ENCODE measurements at regions not wholly inside any gene's neighbourhood (a gene's known extent, or its start where the extent isn't known, plus 50 kb on each side); places are given as distances from the start of the nearest gene placed in this dataset.

- FAIRE-seq (no peak), DNase-seq (peak; percentile 6 to 20)
- Histone ChIP-seq H3K9me3 (ENCODE audit: control insufficient read depth in 2 of 2, insufficient read depth in 1 of 2, low read depth in 1 of 2, low read length in 1 of 2) (no peaks in the 10 kb centered on the region), H3K4me1 (ENCODE audit: control insufficient read depth in 3 of 3, insufficient read depth in 2 of 3, low read depth in 1 of 3, low read length in 2 of 3) (no peaks in the 10 kb centered on the region), H3K27ac (ENCODE audit: low read depth in 1 of 3, low read length in 2 of 3) (no peak overlapping the region), H3K36me3 (ENCODE audit: control insufficient read depth in 3 of 3, insufficient read depth in 2 of 3, low read depth in 1 of 3, low read length in 3 of 3) (no peaks in the 10 kb centered on the region), H3K27me3 (ENCODE audit: control insufficient read depth in 3 of 3, insufficient read depth in 3 of 3, low read length in 3 of 3) (no peaks in the 10 kb centered on the region), H3K4me3 (ENCODE audit: low read depth in 1 of 3, low read length in 3 of 3) (no peak overlapping the region)
- WGBS, 3 donors, result 16 to 47% (median 25%) methylated on average over 6 of the region's 6 CpGs
Measured at GRCh38 chr15:48040166-48040817, 80.5 kb upstream of the SLC24A5 start.

GRCh38 chr15:48041454-48041853 is 79.3 kb upstream of the SLC24A5 start:
- Histone ChIP-seq H3K27ac (ENCODE audit: low read depth in 1 of 3, low read length in 2 of 3) (no peak overlapping the region), H3K4me3 (ENCODE audit: low read depth in 1 of 3, low read length in 3 of 3) (no peak overlapping the region), H3K4me1 (ENCODE audit: control insufficient read depth in 3 of 3, insufficient read depth in 2 of 3, low read depth in 1 of 3, low read length in 2 of 3) (no peaks in the 10 kb centered on the region), H3K36me3 (ENCODE audit: control insufficient read depth in 3 of 3, insufficient read depth in 2 of 3, low read depth in 1 of 3, low read length in 3 of 3) (no peaks in the 10 kb centered on the region), H3K27me3 (ENCODE audit: control insufficient read depth in 3 of 3, insufficient read depth in 3 of 3, low read length in 3 of 3) (no peaks in the 10 kb centered on the region), H3K9me3 (ENCODE audit: control insufficient read depth in 2 of 2, insufficient read depth in 1 of 2, low read depth in 1 of 2, low read length in 1 of 2) (no peaks in the 10 kb centered on the region)
- FAIRE-seq (no peak), DNase-seq (no peak)
- WGBS, 3 donors, result 76 to 88% (median 87%) methylated on average over 2 of the region's 2 CpGs

- Histone ChIP-seq H3K27me3 (ENCODE audit: control insufficient read depth in 3 of 3, insufficient read depth in 3 of 3, low read length in 3 of 3) (no peaks in the 10 kb centered on the region), H3K27ac (ENCODE audit: low read depth in 1 of 3, low read length in 2 of 3) (no peak overlapping the region), H3K4me1 (ENCODE audit: control insufficient read depth in 3 of 3, insufficient read depth in 2 of 3, low read depth in 1 of 3, low read length in 2 of 3) (no peaks in the 10 kb centered on the region), H3K9me3 (ENCODE audit: control insufficient read depth in 2 of 2, insufficient read depth in 1 of 2, low read depth in 1 of 2, low read length in 1 of 2) (peaks cover 0 to 7% of the 10 kb centered on the region in 2 donors), H3K4me3 (ENCODE audit: low read depth in 1 of 3, low read length in 3 of 3) (no peak overlapping the region), H3K36me3 (ENCODE audit: control insufficient read depth in 3 of 3, insufficient read depth in 2 of 3, low read depth in 1 of 3, low read length in 3 of 3) (no peaks in the 10 kb centered on the region)
- DNase-seq (no peak), FAIRE-seq (no peak)
- 57 to 62% (median 58%) methylated on average over 5 of the region's 5 CpGs for WGBS, 3 donors
Measured at GRCh38 chr15:48046813-48047438, 73.9 kb upstream of the SLC24A5 start.

- H3K9me3 ChIP-seq (ENCODE audit: control insufficient read depth in 2 of 2, insufficient read depth in 1 of 2, low read depth in 1 of 2, low read length in 1 of 2), result peaks cover 0 to 7% of the 10 kb centered on the region in 2 donors
- no peak overlapping the region for H3K4me3 ChIP-seq (ENCODE audit: low read depth in 1 of 3, low read length in 3 of 3)
- no peaks in the 10 kb centered on the region for H3K4me1 ChIP-seq (ENCODE audit: control insufficient read depth in 3 of 3, insufficient read depth in 2 of 3, low read depth in 1 of 3, low read length in 2 of 3)
- no peak overlapping the region for H3K27ac ChIP-seq (ENCODE audit: low read depth in 1 of 3, low read length in 2 of 3)
- FAIRE-seq (no peak), DNase-seq (no peak)
- no peaks in the 10 kb centered on the region for H3K27me3 ChIP-seq (ENCODE audit: control insufficient read depth in 3 of 3, insufficient read depth in 3 of 3, low read length in 3 of 3)
- no peaks in the 10 kb centered on the region for H3K36me3 ChIP-seq (ENCODE audit: control insufficient read depth in 3 of 3, insufficient read depth in 2 of 3, low read depth in 1 of 3, low read length in 3 of 3)
Measured at GRCh38 chr15:48049736-48050135, 71.1 kb upstream of the SLC24A5 start.

- H3K27ac ChIP-seq (ENCODE audit: low read depth in 1 of 3, low read length in 2 of 3), result no peak overlapping the region
- H3K36me3 ChIP-seq (ENCODE audit: control insufficient read depth in 3 of 3, insufficient read depth in 2 of 3, low read depth in 1 of 3, low read length in 3 of 3), result no peaks in the 10 kb centered on the region
- no peak overlapping the region for H3K4me3 ChIP-seq (ENCODE audit: low read depth in 1 of 3, low read length in 3 of 3)
- H3K9me3 ChIP-seq (ENCODE audit: control insufficient read depth in 2 of 2, insufficient read depth in 1 of 2, low read depth in 1 of 2, low read length in 1 of 2), result peaks cover 0 to 7% of the 10 kb centered on the region in 2 donors
- 30 to 56% (median 36%) methylated on average over 2 of the region's 2 CpGs for WGBS, 3 donors
- H3K27me3 ChIP-seq (ENCODE audit: control insufficient read depth in 3 of 3, insufficient read depth in 3 of 3, low read length in 3 of 3), result no peaks in the 10 kb centered on the region
- no peaks in the 10 kb centered on the region for H3K4me1 ChIP-seq (ENCODE audit: control insufficient read depth in 3 of 3, insufficient read depth in 2 of 3, low read depth in 1 of 3, low read length in 2 of 3)
- no peak for FAIRE-seq
- DNase-seq, result no peak
Measured at GRCh38 chr15:48052946-48053345, 67.8 kb upstream of the SLC24A5 start.

GRCh38 chr15:48058371-48058770 is 62.4 kb upstream of the SLC24A5 start:
- Histone ChIP-seq H3K4me1 (ENCODE audit: control insufficient read depth in 3 of 3, insufficient read depth in 2 of 3, low read depth in 1 of 3, low read length in 2 of 3) (peaks cover 0 to 7% (median 0%) of the 10 kb centered on the region in 3 donors), H3K27ac (ENCODE audit: low read depth in 1 of 3, low read length in 2 of 3) (no peak overlapping the region), H3K27me3 (ENCODE audit: control insufficient read depth in 3 of 3, insufficient read depth in 3 of 3, low read length in 3 of 3) (no peaks in the 10 kb centered on the region), H3K9me3 (ENCODE audit: control insufficient read depth in 2 of 2, insufficient read depth in 1 of 2, low read depth in 1 of 2, low read length in 1 of 2) (no peaks in the 10 kb centered on the region), H3K36me3 (ENCODE audit: control insufficient read depth in 3 of 3, insufficient read depth in 2 of 3, low read depth in 1 of 3, low read length in 3 of 3) (no peaks in the 10 kb centered on the region), H3K4me3 (ENCODE audit: low read depth in 1 of 3, low read length in 3 of 3) (no peak overlapping the region)
- no peak for DNase-seq
- FAIRE-seq, result no peak

- DNase-seq (no peak), FAIRE-seq (no peak)
- H3K4me3 ChIP-seq (ENCODE audit: low read depth in 1 of 3, low read length in 3 of 3), result no peak overlapping the region
- peaks cover 0 to 7% (median 0%) of the 10 kb centered on the region in 3 donors for H3K4me1 ChIP-seq (ENCODE audit: control insufficient read depth in 3 of 3, insufficient read depth in 2 of 3, low read depth in 1 of 3, low read length in 2 of 3)
- H3K9me3 ChIP-seq (ENCODE audit: control insufficient read depth in 2 of 2, insufficient read depth in 1 of 2, low read depth in 1 of 2, low read length in 1 of 2), result no peaks in the 10 kb centered on the region
- H3K36me3 ChIP-seq (ENCODE audit: control insufficient read depth in 3 of 3, insufficient read depth in 2 of 3, low read depth in 1 of 3, low read length in 3 of 3), result no peaks in the 10 kb centered on the region
- 49 to 63% (median 53%) methylated on average over 7 of the region's 7 CpGs for WGBS, 3 donors
- H3K27me3 ChIP-seq (ENCODE audit: control insufficient read depth in 3 of 3, insufficient read depth in 3 of 3, low read length in 3 of 3), result no peaks in the 10 kb centered on the region
- no peak overlapping the region for H3K27ac ChIP-seq (ENCODE audit: low read depth in 1 of 3, low read length in 2 of 3)
Measured at GRCh38 chr15:48059791-48060190, 61.0 kb upstream of the SLC24A5 start.

GRCh38 chr15:48060396-48060795 is 60.4 kb upstream of the SLC24A5 start:
- H3K9me3 ChIP-seq (ENCODE audit: control insufficient read depth in 2 of 2, insufficient read depth in 1 of 2, low read depth in 1 of 2, low read length in 1 of 2), result no peaks in the 10 kb centered on the region
- WGBS, 3 donors, result 71 to 94% (median 91%) methylated on average over 1 of the region's 1 CpG
- no peaks in the 10 kb centered on the region for H3K27me3 ChIP-seq (ENCODE audit: control insufficient read depth in 3 of 3, insufficient read depth in 3 of 3, low read length in 3 of 3)
- FAIRE-seq, result no peak
- H3K27ac ChIP-seq (ENCODE audit: low read depth in 1 of 3, low read length in 2 of 3), result no peak overlapping the region
- no peak overlapping the region for H3K4me3 ChIP-seq (ENCODE audit: low read depth in 1 of 3, low read length in 3 of 3)
- DNase-seq, result no peak
- H3K4me1 ChIP-seq (ENCODE audit: control insufficient read depth in 3 of 3, insufficient read depth in 2 of 3, low read depth in 1 of 3, low read length in 2 of 3), result peaks cover 0 to 7% (median 0%) of the 10 kb centered on the region in 3 donors
- H3K36me3 ChIP-seq (ENCODE audit: control insufficient read depth in 3 of 3, insufficient read depth in 2 of 3, low read depth in 1 of 3, low read length in 3 of 3), result no peaks in the 10 kb centered on the region

- Histone ChIP-seq H3K9me3 (ENCODE audit: control insufficient read depth in 2 of 2, insufficient read depth in 1 of 2, low read depth in 1 of 2, low read length in 1 of 2) (no peaks in the 10 kb centered on the region), H3K4me3 (ENCODE audit: low read depth in 1 of 3, low read length in 3 of 3) (no peak overlapping the region), H3K27ac (ENCODE audit: low read depth in 1 of 3, low read length in 2 of 3) (peak overlapping the region in 1 of 3 donors; percentile 38), H3K27me3 (ENCODE audit: control insufficient read depth in 3 of 3, insufficient read depth in 3 of 3, low read length in 3 of 3) (no peaks in the 10 kb centered on the region), H3K4me1 (ENCODE audit: control insufficient read depth in 3 of 3, insufficient read depth in 2 of 3, low read depth in 1 of 3, low read length in 2 of 3) (peaks cover 0 to 7% (median 0%) of the 10 kb centered on the region in 3 donors), H3K36me3 (ENCODE audit: control insufficient read depth in 3 of 3, insufficient read depth in 2 of 3, low read depth in 1 of 3, low read length in 3 of 3) (no peaks in the 10 kb centered on the region)
- WGBS, 3 donors, result 19 to 64% (median 38%) methylated on average over 6 of the region's 6 CpGs
- FAIRE-seq, result no peak
- DNase-seq, result peak; percentile 40 to 67
Measured at GRCh38 chr15:48061605-48062004, 59.2 kb upstream of the SLC24A5 start.

All from small intestine (tissue), 7 donors.